Activated CD4-positive, alpha-beta T cell treated with anti-CD3 and anti-CD28 coated beads for 1 hour (primary cell): ENCODE measurements at regions not wholly inside any gene's neighbourhood (a gene's known extent, or its start where the extent isn't known, plus 50 kb on each side); places are given as distances from the start of the nearest gene placed in this dataset.

ENCODE experiments used
- DNase-seq: peaks from one replicate; pipeline ENCODE4 v3.0.0-alpha.2; 2020

- no peak for DNase-seq
Observed at GRCh38 chr2:239756790-239757760, 268.1 kb downstream of the NDUFA10 start.

GRCh38 chr2:239756031-239756789 is 268.9 kb downstream of the NDUFA10 start:
- no peak for DNase-seq

- no peak for DNase-seq
Observed at GRCh38 chr2:239753401-239753837, 271.7 kb downstream of the NDUFA10 start.

GRCh38 chr2:239752951-239753350 is 272.2 kb downstream of the NDUFA10 start:
- DNase-seq: no peak

GRCh38 chr2:239751679-239752355 is 273.3 kb downstream of the NDUFA10 start:
- DNase-seq: peak; percentile 13

GRCh38 chr2:239750929-239751678 is 274.0 kb downstream of the NDUFA10 start:
- no peak for DNase-seq

- DNase-seq: no peak
Observed at GRCh38 chr2:239750045-239750835, 274.9 kb downstream of the NDUFA10 start.

- no peak for DNase-seq
Observed at GRCh38 chr2:239749272-239749873, 275.8 kb downstream of the NDUFA10 start.

- no peak for DNase-seq
Observed at GRCh38 chr2:239748811-239749210, 276.3 kb downstream of the NDUFA10 start.

GRCh38 chr2:239747771-239748170 is 277.4 kb downstream of the NDUFA10 start:
- DNase-seq: no peak

- DNase-seq: no peak
Observed at GRCh38 chr2:239747274-239747673, 277.9 kb downstream of the NDUFA10 start.

- no peak for DNase-seq
Observed at GRCh38 chr2:239746559-239747246, 278.4 kb downstream of the NDUFA10 start.

- DNase-seq: no peak
Observed at GRCh38 chr2:239745386-239746227, 279.5 kb downstream of the NDUFA10 start.

- no peak for DNase-seq
Observed at GRCh38 chr2:239744706-239745340, 280.3 kb downstream of the NDUFA10 start.

GRCh38 chr2:239743206-239743605 is 281.9 kb downstream of the NDUFA10 start:
- DNase-seq: no peak

GRCh38 chr2:239742377-239742776 is 282.8 kb downstream of the NDUFA10 start:
- no peak for DNase-seq

- no peak for DNase-seq
Observed at GRCh38 chr2:239739206-239739605, 285.9 kb downstream of the NDUFA10 start.

- no peak for DNase-seq
Observed at GRCh38 chr2:239738159-239738558, 287.0 kb downstream of the NDUFA10 start.

GRCh38 chr2:239737144-239737463 is 288.0 kb downstream of the NDUFA10 start:
- DNase-seq: no peak
